GM04504 (cell line): ENCODE measurements at regions not wholly inside any gene's neighbourhood (a gene's known extent, or its start where the extent isn't known, plus 50 kb on each side); places are given as distances from the start of the nearest gene placed in this dataset.

ENCODE experiments used
- DNase-seq: peaks from one replicate; pipeline ENCODE4 v3.0.0-alpha.2; 2012; ENCODE audit warnings: low read depth

DNA sequence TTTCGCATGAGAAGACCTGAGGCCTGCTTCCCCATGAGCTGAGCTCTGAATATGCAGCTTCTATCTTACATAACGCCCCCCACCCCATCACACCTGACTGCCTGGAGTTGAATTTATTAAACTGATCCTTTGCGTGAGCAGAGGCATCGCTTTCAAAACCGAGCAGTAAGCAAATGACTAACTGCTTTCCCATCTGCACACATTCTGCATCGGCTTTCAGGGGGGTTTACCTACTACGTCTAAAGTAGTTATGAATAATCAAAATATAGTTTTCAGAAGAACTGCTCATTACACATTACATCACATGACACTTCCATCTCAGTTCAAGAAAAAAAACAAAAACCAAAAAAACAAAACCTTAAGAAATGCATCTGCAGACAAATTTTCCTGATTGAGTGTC lies 54.7 kb upstream of the EGR2 start:
- no peak for DNase-seq

- DNase-seq: no peak
Measured at GRCh38 chr10:62869958-62870357, 53.8 kb upstream of the EGR2 start.

GRCh38 chr10:62866941-62867340 lies 50.8 kb upstream of the EGR2 start:
- DNase-seq: no peak

GRCh38 chr10:62866451-62866850 lies 50.3 kb upstream of the EGR2 start:
- no peak for DNase-seq
